ENCODE measurements at regions not wholly inside any gene's neighbourhood (a gene's known extent, or its start where the extent isn't known, plus 50 kb on each side); places are given as distances from the start of the nearest gene placed in this dataset.

DNA sequence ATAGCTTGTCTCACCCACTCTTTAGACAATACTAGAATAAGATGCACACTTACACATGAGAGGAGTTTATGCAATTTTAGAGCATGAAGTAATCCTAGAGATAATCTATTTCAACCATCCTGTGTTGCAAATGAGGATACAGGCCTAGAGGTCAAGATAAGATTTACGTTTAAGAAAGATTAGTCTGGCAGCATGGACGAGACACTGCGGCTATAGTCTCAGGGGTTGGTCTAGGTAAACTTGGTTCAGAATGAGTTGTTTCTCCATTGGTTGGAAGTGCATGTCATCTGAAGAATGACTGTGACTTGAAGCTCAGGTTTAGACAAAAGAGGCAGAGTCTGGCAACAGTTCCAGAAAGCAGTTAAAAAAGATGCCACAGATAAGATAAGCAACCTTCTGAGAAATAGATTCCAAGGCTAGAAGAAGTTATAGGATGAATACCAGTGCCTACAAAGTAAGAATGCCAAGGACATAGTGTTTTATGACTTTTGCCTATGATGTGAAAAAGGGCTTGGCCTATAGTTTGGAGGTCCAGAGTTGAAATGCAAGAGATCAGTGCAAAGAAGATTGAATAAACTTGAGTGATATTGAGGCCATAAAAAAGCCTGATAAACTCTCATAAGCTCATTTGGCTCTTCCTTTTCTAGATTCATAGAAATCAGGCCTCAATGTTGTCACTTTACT lies 631.0 kb downstream of the SQOR start:
- no peaks in the 10 kb centered on the region for H3K4me1 ChIP-seq
- no peaks in the 10 kb centered on the region for H3K9me3 ChIP-seq
- intact Hi-C loops (cut with DNase I) = no loop called here
- no peaks in the 10 kb centered on the region for H3K27me3 ChIP-seq
- H3K4me3 ChIP-seq (replicated peaks in 1 of 3) = no peak overlapping the region
- H3K36me3 ChIP-seq = no peaks in the 10 kb centered on the region
- 80 to 82% methylated on average over 3 of the region's 3 CpGs for WGBS, 2 donors
- H3K27ac ChIP-seq = no peak overlapping the region
- DNase-seq = no peak
- TF ChIP-seq POLR2A (IDR thresholded peaks at IDR 0.05) = no peak

DNA sequence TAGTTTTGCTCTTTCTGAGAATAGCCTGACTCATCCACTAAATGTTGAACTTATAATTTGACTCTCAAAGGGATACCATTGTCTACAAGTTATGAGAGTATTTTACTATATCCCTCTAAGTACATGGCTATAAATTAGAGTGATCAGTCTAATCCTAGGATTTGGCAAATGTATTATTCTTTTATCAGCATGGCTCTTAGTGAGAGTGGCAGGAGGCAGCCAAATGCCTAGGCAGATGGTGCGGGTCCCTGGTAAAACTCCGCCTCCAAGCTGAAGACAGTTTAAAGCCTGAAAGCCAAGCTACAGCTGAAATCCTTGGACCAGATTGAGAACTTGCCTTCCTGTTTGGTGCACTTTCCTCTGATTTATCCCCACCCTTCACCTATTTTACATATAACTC lies 631.8 kb downstream of the SQOR start:
- WGBS, 2 donors = 91 to 92% methylated on average over 2 of the region's 2 CpGs
- H3K4me3 ChIP-seq (replicated peaks in 1 of 3) = no peak overlapping the region
- H3K36me3 ChIP-seq = no peaks in the 10 kb centered on the region
- no peak overlapping the region for H3K27ac ChIP-seq
- H3K27me3 ChIP-seq = no peaks in the 10 kb centered on the region
- no peaks in the 10 kb centered on the region for H3K4me1 ChIP-seq
- no peak for DNase-seq
- no peak for TF ChIP-seq POLR2A (IDR thresholded peaks at IDR 0.05)
- TF ChIP-seq, protein P1, sequence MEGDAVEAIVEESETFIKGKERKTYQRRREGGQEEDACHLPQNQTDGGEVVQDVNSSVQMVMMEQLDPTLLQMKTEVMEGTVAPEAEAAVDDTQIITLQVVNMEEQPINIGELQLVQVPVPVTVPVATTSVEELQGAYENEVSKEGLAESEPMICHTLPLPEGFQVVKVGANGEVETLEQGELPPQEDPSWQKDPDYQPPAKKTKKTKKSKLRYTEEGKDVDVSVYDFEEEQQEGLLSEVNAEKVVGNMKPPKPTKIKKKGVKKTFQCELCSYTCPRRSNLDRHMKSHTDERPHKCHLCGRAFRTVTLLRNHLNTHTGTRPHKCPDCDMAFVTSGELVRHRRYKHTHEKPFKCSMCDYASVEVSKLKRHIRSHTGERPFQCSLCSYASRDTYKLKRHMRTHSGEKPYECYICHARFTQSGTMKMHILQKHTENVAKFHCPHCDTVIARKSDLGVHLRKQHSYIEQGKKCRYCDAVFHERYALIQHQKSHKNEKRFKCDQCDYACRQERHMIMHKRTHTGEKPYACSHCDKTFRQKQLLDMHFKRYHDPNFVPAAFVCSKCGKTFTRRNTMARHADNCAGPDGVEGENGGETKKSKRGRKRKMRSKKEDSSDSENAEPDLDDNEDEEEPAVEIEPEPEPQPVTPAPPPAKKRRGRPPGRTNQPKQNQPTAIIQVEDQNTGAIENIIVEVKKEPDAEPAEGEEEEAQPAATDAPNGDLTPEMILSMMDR (IDR thresholded peaks at IDR 0.05) = no peak
- intact Hi-C loops (cut with DNase I) = no loop called here
- H3K9me3 ChIP-seq = no peaks in the 10 kb centered on the region

DNA sequence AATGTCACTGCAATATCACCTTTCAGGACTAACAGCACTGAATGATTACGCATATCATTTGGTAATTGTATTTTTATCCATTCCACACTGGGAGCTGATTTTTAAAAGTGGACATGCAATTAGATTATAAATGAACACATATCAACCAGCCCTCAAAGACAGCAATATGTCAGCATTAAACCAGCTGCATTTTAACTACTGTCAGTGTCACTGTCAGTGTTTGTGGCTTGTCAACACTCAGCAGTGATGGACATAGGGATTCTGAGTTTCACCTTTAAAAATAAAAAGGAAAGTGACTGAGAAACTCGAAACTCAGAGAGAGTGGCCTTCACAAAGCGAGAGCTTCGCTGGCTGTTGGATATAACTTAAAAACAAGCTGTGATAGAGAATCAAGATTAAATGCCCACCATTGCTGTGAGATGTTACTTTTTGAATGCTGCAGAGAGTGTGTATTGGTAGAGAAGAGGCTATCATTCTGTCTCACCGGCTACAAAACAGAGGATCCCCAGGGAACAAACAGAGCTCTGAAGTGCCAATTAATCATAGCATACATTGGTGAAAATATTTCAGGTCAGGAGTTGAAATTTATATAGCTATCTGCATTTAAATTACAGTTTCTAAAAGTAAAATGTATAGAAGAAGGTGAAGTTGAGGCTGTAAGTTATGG lies 635.8 kb downstream of the SQOR start:
- Histone ChIP-seq H3K9me3 (no peaks in the 10 kb centered on the region), H3K36me3 (no peaks in the 10 kb centered on the region), H3K4me1 (no peaks in the 10 kb centered on the region), H3K27ac (no peak overlapping the region), H3K27me3 (no peaks in the 10 kb centered on the region), H3K4me3 (replicated peaks in 1 of 3) (no peak overlapping the region)
- DNase-seq = no peak
- intact Hi-C loops (cut with DNase I) = no loop called here
- TF ChIP-seq, protein P1 (IDR thresholded peaks at IDR 0.05) = no peak
- no peak for TF ChIP-seq POLR2A (IDR thresholded peaks at IDR 0.05)
- WGBS, 2 donors = 83 to 90% methylated on average over 5 of the region's 5 CpGs

DNA sequence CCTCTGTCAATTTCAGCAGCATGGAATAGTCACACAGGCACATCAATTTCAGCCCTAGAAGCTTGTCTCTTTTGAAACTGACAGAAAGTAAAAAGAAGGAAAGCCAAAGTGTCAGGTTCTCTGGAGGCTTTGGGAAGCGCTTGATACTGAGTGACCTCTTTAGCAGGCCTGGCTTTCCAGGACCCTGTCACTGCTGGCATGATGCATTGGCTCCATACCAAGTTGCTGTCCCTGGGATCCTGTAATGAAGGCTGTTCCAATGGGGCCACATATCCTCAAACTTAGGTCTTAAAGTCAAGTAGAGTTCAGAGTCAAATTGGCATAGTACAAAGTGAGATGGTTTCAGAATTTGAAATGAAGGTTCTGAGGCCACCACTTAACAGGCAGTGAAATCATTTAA lies 640.9 kb downstream of the SQOR start:
- H3K4me1 ChIP-seq = no peaks in the 10 kb centered on the region
- WGBS, 2 donors = 93 to 95% methylated on average over 1 of the region's 1 CpG
- no peak overlapping the region for H3K4me3 ChIP-seq (replicated peaks in 1 of 3)
- no peaks in the 10 kb centered on the region for H3K36me3 ChIP-seq
- no peaks in the 10 kb centered on the region for H3K9me3 ChIP-seq
- H3K27ac ChIP-seq = no peak overlapping the region
- TF ChIP-seq, protein P1 (IDR thresholded peaks at IDR 0.05) = no peak
- TF ChIP-seq POLR2A (IDR thresholded peaks at IDR 0.05) = no peak
- intact Hi-C loops (cut with DNase I) = no loop called here
- H3K27me3 ChIP-seq = no peaks in the 10 kb centered on the region
- DNase-seq = no peak

DNA sequence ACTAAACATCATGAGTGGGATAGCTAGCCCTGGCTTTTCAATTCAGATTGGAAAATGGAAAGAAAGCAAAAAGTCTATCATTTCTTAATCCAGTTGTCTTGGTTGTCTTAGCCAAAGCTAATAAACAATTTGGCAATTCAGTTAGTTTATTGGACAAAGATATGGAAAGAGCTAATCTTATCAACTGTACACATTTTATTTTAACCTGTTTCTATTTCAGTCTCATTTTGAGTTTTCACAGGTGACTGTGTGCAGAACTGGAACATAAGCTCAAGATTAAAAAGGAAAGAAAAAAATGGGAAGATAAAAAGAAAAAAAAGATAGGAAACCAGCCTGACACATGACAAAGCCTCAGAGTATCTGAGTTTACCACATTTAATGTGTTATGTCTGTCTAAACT lies 642.6 kb downstream of the SQOR start:
- H3K4me3 ChIP-seq (replicated peaks in 1 of 3) = no peak overlapping the region
- no peaks in the 10 kb centered on the region for H3K4me1 ChIP-seq
- TF ChIP-seq, protein P1 (IDR thresholded peaks at IDR 0.05) = no peak
- no peak for TF ChIP-seq POLR2A (IDR thresholded peaks at IDR 0.05)
- H3K9me3 ChIP-seq = no peaks in the 10 kb centered on the region
- intact Hi-C loops (cut with DNase I) = no loop called here
- no peak for DNase-seq
- H3K27me3 ChIP-seq = no peaks in the 10 kb centered on the region
- no peak overlapping the region for H3K27ac ChIP-seq
- H3K36me3 ChIP-seq = no peaks in the 10 kb centered on the region

Measured in thyroid gland (tissue), 4 donors.